GM18498 (cell line): ENCODE measurements at regions not wholly inside any gene's neighbourhood (a gene's known extent, or its start where the extent isn't known, plus 50 kb on each side); places are given as distances from the start of the nearest gene placed in this dataset.

Experiments
- ATAC-seq: cut with Tn5 transposase; IDR thresholded peaks from one replicate; pipeline ENCODE4 v1.9.1; 2021; ENCODE audit warnings: mild to moderate bottlenecking, moderate library complexity; ENCODE audit not compliant: unreplicated experiment

DNA sequence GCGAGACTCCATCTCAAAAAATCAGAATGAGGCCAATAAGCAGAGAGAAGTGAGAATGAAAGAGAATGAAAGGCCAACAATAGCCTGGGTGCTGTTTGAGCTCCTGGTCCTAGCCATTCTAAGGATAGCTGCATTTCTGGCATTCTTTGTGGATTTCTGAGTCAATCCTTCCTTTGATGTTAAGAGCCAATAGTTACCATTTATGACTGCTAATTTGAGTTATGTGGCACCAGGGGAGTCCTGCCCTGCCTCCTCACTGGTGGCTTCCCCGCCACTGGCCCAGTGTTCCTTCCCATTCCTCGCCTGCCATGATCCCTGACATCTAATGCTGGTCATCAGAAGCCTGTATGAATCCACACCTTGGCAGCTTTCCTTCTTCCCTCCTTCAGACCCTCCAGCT, 991.2 kb downstream of the UQCRFS1 start:
- no peak for ATAC-seq

DNA sequence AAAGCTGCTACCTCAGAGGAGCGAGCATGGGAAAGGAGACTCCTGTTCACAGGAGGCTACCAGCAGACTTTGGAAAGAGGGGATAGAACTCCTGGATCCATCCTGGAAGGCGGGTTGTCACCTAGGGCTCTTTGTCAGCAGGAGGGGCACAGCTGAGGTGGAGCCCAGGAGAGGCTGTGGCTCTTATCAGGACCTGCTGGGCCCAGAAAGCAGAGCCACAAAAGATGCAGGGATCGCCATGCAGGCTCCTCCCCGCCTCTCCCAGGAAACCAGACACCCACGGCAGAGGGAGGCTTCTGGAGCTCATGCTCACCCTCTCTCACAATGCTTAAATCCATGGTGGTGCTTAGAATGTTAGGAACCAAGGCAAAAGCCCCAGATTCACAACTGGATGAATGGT, 994.2 kb downstream of the UQCRFS1 start:
- no peak for ATAC-seq

DNA sequence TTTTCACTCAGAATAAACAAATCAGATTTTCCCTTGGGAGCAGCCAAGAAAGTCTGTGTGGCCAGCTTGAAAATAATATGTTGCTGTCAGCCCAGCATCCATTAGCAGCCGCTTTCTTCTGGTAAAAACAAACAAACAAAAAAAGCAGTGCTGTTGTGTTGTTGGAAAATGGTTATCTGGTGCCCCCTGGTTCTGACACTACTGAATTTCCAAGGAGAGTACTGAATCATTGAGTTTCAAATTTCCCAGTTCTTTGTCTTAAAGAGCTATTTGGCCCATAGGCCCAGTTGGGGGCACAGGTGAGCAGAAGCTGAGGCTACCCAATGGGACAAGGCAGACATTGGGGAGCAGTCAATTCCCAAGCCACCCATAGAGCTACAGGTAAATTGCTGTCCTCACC, 995.9 kb downstream of the UQCRFS1 start:
- no peak for ATAC-seq

DNA sequence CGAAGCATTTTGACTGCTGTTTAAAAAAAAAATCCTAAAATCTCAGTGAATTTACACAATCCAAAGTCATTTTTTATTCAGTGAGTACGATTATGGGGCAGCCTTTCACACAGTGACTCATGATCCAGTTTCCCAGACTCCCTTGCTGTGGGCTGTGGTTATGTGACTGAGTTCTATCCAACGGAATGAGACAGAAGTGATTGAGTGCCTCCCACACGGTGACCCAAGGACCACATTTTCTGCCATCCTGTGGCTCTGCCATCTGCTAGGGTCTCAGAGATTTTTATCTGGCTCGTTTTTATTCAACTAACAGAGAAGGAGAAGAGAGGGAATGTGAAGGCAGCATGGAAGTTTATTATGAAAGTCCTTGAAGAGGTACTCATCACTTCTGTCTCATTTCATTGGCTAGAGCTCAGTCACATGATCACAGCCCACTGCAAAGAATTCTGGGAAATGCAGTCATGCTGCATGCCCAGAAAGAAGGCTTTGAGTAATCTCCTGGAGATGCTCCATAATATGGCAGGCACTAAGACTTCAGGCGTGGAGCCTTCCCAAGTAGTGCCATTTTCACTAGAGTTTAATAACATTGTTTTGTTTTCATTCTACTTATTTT, 999.4 kb downstream of the UQCRFS1 start:
- no peak for ATAC-seq

DNA sequence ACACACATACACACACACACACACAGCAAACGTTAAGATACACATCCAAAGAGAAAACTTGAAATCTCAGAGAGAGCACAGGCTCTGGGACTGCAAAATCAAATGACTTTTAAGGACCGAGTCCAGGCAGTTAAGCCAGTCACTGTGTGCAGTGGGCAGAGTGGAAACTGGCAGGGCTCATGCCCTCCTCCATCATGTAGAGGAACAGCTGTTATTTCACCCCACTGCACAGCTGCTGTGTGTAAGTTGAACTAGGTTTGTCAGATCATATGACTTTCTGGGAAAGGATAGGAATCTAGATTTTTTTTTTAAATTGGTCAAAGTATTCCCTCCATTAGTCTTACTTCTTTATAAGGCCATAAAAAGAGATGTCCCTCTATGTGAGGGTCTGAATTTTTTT, 1002.1 kb downstream of the UQCRFS1 start:
- ATAC-seq = no peak

DNA sequence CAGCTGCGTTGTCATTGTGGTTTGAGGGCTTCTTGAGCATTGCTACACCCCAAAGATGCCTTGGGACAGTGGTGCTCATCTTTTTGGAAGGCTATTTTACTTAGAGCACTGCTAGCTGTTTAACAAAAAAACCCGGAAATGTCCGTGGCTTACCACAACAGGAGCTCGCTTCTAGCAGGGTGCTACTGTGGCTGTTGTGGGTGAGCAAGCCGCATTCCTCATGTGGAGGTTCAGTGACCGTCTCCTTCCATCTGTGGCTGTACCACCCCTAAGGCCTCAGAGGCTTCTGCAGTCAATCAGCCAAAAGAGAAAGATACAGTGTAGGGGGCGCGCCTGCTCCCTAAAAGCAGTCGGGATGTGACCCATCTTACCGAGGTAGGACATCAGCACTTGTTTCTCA, 1004.2 kb downstream of the UQCRFS1 start:
- ATAC-seq = no peak

DNA sequence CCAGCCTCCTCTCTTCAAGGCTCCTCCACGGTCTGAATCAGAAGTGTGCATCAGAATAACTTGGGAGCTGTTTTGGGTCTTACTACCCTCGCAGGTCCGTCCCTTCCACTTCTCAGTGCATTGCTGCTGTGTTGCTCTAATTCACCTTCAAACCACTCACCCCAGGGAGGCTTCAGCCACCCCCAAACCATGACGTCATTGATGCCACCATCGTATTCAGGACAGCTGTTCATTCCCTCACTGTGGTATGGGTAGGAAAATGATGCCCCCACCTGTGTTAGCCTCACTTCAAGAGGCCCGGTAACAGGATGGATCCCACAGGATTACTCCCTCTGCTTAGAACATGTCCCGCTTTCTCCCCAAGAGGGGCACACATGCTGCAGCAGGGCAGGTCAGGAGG, 1005.7 kb downstream of the UQCRFS1 start:
- ATAC-seq = no peak

DNA sequence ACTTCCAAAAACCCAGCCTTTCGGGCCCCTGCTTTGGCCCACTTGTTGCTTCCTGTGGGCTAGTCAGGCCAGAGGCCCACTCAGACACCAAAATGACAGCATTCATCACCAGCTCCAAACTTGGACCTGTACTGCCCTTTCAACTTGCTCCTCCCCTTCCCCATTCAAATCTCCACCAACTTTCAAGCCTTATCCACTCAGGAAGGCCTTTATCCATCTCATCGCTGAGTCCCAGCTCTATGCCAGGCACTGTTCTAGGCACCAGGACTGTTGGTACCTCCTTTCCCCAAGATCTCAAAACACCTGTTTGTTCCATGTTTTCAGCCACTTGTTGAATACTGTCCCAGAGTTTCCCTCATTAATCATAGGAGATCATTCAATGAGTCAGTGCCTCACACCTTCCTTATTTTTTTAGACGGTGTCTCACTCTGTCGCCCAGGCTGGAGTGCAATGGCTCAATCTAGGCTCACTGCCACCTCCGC, 1011.4 kb downstream of the UQCRFS1 start:
- no peak for ATAC-seq

DNA sequence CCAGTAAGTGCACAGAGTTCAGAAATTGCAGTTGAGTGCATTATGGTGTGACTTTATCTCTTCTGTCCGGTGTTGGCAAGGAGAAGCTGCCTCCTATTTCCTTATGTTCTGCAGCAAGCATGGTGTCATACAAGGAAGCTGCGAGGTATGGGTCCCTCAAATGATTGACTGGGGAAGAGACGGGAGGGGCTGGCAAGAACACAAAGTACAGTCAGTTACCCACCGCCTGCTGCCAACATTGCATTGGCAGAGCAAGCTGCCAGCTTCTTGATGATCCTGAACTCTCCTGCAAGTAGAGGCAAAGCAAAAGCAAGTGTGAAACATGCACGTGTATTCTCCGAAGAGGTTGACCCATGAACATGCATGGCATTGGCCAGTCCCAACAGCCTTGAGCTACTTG, 1013.6 kb downstream of the UQCRFS1 start:
- no peak for ATAC-seq

DNA sequence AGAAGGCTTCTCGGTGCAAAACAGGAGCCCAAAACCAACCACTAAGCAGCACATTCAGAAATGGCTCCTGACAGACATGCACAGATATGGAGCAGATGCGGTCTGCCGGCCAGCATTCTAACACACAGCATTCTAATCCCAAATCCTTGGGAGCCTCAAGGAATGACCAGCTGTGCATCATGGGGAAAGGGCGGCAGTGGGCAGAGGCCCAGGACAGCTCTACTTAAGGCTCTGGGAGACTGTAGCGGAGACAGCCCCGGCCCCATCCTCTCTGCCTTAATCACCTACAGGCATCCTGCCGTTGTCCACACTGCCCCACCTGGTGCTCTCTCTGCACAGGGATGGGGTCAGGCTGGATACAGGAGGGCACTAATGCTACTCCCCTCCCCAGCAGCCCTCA, 1016.0 kb downstream of the UQCRFS1 start:
- no peak for ATAC-seq

DNA sequence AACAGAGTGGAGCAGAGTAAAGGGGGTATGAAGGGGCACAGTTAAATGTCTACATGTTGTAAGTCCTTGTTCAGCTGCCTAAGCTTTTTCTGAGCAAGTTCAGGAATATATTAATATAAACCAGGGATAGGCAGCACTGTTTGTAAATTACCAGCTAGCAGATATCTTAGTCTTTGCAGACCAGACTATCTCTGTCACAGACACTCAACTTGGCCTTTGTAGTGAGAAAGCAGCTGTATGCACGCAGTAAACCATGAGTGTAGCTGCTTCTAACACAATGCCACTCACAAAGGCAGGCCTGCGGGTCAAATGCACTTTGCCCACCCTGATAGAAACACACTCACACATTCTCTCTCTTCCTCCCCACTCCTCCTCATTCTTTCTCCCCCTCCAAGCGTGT, 1016.9 kb downstream of the UQCRFS1 start:
- no peak for ATAC-seq

DNA sequence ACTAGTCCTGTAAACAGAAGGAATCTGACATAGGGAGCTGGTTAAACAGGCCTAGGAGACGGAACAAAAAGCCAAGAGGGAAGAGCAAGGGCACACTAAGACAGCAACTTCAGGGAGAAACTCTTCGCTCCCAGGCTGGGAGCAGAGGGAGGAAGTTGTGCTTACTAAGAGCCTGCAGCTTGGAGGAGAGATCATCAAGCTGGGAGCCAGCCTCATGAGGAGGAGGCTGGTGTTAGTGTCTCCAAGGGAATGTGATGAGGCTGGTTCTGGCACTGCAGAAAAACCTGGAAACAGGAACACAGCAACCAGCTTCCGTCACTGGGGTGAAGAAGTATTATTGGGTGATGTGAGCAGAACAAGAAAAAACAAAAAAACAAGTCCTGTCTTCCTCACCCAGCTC, 1027.3 kb downstream of the UQCRFS1 start:
- ATAC-seq = no peak

DNA sequence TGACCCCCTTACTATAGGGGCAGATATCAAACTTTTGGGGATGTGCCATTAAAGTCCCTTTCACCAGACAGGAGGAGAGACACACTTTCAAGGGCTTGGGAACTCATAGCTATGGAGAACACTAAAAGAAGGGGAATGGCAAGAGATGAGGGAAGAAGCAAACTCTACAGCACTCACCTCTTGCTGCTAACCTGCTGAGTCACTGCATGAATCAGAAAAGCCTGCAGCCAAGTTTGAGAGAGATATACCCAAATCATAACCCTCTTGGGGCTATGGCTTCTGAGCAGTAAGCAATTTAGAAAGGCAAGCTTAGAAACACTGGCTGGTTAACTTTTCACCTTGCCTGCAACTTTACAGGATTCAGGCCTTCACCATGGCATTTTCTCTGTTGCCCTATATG, 1028.0 kb downstream of the UQCRFS1 start:
- no peak for ATAC-seq

DNA sequence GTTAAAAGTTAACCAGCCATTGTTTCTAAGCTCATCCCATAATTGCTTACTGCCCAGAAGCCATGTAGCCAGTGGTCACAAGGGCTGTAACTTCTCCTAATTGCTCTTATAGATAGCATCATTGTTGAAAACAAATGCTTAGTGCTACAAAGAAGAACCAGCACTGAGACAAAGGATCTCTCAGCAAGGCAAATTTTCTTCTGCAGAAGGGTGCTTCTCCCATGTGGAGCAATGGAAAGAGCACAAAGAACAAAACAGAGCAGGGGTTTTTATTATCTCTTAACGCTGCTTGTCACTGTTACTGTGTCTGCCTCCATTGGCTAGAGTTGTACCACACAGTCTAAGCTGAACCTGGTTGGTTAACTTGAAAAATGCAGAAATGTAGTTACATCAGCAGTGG, 1036.8 kb downstream of the UQCRFS1 start:
- ATAC-seq = no peak

DNA sequence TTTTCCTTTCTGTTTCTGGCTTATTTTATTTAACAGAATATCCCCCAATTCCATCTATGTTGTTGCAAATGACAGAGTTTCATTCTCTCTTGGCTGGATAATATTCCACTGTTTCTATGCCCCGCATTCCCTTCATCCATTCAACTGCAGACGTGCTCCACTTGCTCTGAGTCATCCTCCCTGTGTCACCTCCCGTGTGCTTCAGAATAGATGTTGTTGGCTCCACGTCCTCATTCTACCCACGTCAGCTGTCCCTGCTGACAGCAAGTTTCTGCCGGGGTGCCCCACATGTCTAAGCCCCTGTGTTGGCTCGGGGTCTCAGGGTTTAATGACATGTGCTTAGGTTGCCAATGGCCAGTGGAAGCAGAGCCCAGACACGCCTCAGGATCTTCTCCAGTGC, 1041.0 kb downstream of the UQCRFS1 start:
- no peak for ATAC-seq

DNA sequence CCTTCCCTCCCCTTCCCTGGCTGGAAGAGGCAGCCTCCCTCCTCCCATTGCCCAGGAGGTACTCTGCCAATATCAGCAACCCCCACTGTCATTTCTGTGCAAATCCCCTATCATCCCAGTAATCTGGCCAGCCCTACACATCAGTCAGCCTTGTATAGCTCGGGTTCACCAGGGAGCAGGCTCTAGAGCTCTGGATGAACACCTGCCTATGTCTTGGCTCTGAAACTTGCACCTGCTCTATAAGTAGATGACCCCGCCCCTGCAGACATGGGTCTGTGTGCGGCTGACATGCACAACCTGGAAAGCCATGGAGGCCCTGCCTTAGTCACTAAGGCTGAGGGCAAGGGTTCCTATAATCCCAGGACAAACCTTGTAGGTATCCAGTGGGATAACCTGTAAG, 1042.9 kb downstream of the UQCRFS1 start:
- no peak for ATAC-seq

DNA sequence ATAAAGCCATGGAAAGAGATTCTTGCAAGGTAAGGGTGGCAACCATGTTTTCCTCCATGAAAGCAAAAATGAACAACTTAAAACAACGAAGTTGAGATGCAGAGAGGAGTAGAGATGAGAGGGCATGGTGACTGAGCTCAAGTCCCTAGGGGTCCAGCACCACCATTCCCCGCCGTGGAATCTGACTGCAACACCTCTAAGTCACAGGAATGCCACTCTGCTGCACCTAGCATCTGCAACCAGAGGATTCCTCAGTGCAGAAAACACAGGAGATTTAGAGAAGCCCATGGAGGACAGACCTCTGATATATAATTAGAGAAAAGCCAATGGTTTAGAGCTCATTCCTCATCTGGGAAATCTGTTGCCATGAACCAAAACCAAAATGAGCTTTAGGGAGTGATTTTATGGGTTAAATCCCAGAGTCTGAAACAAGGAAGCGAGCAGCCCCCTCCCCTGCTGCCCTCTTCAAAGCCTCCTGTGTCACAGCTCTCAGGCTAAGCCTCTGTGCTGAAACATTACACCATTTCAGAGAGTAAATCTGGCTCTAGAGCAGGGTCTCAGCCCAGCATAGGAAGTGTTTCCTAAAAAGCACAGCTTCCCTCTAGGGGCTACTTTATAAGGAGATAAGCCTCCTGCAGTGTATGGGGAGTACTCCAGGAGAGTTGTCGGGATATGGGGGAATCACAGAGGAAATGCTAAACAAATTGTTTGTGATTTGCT, 1043.6 kb downstream of the UQCRFS1 start:
- ATAC-seq = no peak

DNA sequence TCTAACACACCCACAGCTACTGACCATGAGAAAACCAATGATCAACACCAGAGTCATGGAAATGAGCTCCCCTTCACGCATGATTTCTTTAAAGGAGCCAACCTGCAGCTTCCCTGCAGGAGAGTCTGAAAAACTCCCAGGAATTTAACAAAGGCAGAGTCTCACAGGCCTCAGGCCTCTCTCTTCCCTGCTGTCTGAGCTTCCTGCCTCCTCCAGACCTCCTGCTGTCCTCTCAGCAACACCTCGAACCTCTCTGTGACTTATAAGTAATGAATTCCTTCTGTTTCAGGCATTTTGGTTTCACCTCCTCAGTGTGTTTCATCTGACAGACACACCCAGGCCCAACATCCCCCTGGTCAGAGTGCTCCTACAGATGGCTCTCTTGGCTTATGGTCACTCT, 1044.4 kb downstream of the UQCRFS1 start:
- no peak for ATAC-seq

DNA sequence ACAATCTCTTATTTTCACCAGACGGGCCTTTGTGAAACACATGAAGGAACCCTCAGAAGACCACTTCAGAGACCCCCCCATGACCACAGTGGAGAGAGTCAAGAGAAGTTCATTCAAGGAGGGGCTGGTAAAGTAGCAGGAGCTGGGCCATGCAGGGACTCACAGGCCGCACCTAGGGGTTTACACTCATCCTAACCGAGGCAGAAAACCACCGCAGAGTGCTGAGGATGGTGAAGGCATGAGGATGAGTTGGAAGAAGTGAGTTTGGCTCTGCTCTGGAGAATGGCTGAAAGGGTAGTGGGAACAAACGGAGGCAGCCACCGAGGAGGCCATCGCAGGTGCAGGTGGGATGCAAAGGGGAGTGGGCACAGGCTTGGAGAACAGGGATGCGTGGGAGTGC, 1046.9 kb downstream of the UQCRFS1 start:
- ATAC-seq = no peak

DNA sequence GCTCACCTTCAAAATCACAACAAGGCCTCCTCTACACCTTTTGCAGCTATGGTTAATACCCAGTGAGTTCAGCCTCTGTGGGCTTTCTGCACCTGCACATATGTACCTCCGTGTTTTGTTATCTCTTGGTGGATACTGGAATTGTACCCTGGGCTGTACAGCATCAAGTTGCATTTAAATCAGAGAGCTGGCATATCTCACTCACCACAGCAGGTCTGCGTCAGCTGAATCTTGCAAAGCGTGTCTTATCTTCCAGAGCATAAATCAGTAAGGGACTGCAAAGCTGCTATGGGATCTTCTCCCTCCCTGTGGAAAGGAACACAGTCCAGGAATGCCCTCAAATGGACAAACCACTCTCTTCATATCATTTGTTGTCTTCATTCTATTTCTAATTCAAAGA, 1048.7 kb downstream of the UQCRFS1 start:
- no peak for ATAC-seq

DNA sequence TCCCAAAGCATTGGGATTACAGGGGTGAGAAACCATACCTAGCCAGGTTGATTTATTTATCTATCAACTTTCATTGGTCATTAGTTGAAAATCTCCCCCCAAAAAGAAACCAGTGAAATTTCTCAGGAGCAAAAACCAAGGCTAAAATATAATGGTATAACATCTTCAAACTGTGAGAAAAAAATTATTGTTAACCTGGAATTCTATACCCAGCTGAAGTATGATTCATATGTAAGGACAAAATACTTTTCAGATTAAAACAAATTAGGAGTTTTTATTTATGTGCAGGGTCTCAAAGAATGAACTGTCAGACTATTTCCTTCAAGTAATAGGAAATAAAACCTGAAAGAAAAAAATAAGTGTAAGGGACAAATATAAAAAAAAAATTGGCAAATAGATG, 1053.9 kb downstream of the UQCRFS1 start:
- no peak for ATAC-seq

DNA sequence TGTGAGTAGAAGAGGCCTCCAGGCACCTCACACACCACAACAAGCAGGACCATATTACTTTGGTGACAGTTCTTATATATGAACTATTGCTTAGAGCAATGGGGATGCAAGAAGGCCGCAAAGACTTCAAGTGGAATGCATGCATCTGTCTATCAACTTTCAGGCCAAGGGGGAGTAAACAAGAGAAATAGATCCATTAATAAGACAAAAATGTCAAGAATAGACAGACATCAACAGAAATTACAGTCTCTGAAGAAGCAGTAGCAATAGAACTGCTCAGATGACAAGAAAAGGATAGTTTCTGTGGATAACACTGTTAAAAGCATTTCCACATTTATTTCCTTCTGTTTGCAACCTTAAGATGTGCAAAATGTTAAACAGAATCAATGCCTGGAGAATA, 1057.7 kb downstream of the UQCRFS1 start:
- no peak for ATAC-seq

DNA sequence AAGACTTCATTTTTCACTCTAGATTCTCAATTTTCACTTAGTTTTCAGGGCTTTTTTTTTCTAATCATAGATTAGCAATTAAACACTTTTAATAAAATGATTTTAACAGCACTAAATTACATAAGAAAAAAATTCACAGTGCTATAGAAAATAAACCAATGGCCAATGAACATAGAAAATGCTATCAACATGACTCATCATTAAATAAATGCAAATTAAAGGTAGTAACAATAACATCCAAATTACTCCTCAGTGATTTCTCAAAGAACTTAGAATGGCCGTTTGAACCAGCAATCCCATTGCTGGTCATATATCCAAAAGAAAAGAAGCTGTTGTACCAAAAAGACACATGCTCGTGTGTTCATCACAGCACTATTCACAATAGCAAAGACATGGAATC, 1058.9 kb downstream of the UQCRFS1 start:
- ATAC-seq = no peak
